ENCODE measurements at regions not wholly inside any gene's neighbourhood (a gene's known extent, or its start where the extent isn't known, plus 50 kb on each side); places are given as distances from the start of the nearest gene placed in this dataset.

- H3K27me3 ChIP-seq (ENCODE audit: low read length): no peaks in the 10 kb centered on the region
- H4K20me1 ChIP-seq (ENCODE audit: insufficient read depth, low read depth, low read length): no peaks in the 10 kb centered on the region
- H3K9ac ChIP-seq (ENCODE audit: low read length): no peak overlapping the region
- no peak overlapping the region for H3K27ac ChIP-seq (ENCODE audit: low read length)
- no peaks in the 10 kb centered on the region for H3K9me3 ChIP-seq (ENCODE audit: low read length)
- H3K4me1 ChIP-seq (ENCODE audit: low read length): no peaks in the 10 kb centered on the region
- DNase-seq: no peak
- H3K79me2 ChIP-seq (ENCODE audit: low read length): no peaks in the 10 kb centered on the region
- no peaks in the 10 kb centered on the region for H3K9me2 ChIP-seq (replicated peaks; ENCODE audit: insufficient read depth, low read length)
- H3K4me3 ChIP-seq (ENCODE audit: low read length): no peak overlapping the region
- no peak overlapping the region for H3K4me2 ChIP-seq (ENCODE audit: low read depth, low read length, poor library complexity, severe bottlenecking)
- no peaks in the 10 kb centered on the region for H3K36me3 ChIP-seq (ENCODE audit: insufficient read depth, low read length)
- no peak overlapping the region for H2AFZ ChIP-seq (ENCODE audit: low read length)
Measured at GRCh38 chr9:115525111-115526058, 407.4 kb upstream of the TNC start.

- no peak for DNase-seq
- H3K4me2 ChIP-seq (ENCODE audit: low read depth, low read length, poor library complexity, severe bottlenecking): no peak overlapping the region
- H2AFZ ChIP-seq (ENCODE audit: low read length): no peak overlapping the region
- H3K4me3 ChIP-seq (ENCODE audit: low read length): no peak overlapping the region
- no peaks in the 10 kb centered on the region for H3K9me2 ChIP-seq (replicated peaks; ENCODE audit: insufficient read depth, low read length)
- no peak overlapping the region for H3K27ac ChIP-seq (ENCODE audit: low read length)
- H3K79me2 ChIP-seq (ENCODE audit: low read length): no peaks in the 10 kb centered on the region
- H3K9me3 ChIP-seq (ENCODE audit: low read length): no peaks in the 10 kb centered on the region
- no peaks in the 10 kb centered on the region for H3K4me1 ChIP-seq (ENCODE audit: low read length)
- no peak overlapping the region for H3K9ac ChIP-seq (ENCODE audit: low read length)
- H3K27me3 ChIP-seq (ENCODE audit: low read length): no peaks in the 10 kb centered on the region
- no peaks in the 10 kb centered on the region for H4K20me1 ChIP-seq (ENCODE audit: insufficient read depth, low read depth, low read length)
- no peaks in the 10 kb centered on the region for H3K36me3 ChIP-seq (ENCODE audit: insufficient read depth, low read length)
Measured at GRCh38 chr9:115531410-115532125, 413.6 kb upstream of the TNC start.

- Histone ChIP-seq H3K4me2 (ENCODE audit: low read depth, low read length, poor library complexity, severe bottlenecking) (no peak overlapping the region), H4K20me1 (ENCODE audit: insufficient read depth, low read depth, low read length) (no peaks in the 10 kb centered on the region), H3K27ac (ENCODE audit: low read length) (no peak overlapping the region)
Measured at GRCh38 chr9:115533511-115533910, 415.6 kb upstream of the TNC start.

GRCh38 chr9:115540091-115540490, 422.1 kb upstream of the TNC start:
- H3K9me2 ChIP-seq (replicated peaks; ENCODE audit: insufficient read depth, low read length): no peaks in the 10 kb centered on the region
- H4K20me1 ChIP-seq (ENCODE audit: insufficient read depth, low read depth, low read length): no peaks in the 10 kb centered on the region
- no peaks in the 10 kb centered on the region for H3K9me3 ChIP-seq (ENCODE audit: low read length)
- no peaks in the 10 kb centered on the region for H3K79me2 ChIP-seq (ENCODE audit: low read length)
- H3K27ac ChIP-seq (ENCODE audit: low read length): no peak overlapping the region
- no peak overlapping the region for H3K9ac ChIP-seq (ENCODE audit: low read length)
- no peaks in the 10 kb centered on the region for H3K4me1 ChIP-seq (ENCODE audit: low read length)
- no peak for DNase-seq
- no peak overlapping the region for H2AFZ ChIP-seq (ENCODE audit: low read length)
- H3K4me3 ChIP-seq (ENCODE audit: low read length): no peak overlapping the region
- no peaks in the 10 kb centered on the region for H3K27me3 ChIP-seq (ENCODE audit: low read length)
- no peaks in the 10 kb centered on the region for H3K36me3 ChIP-seq (ENCODE audit: insufficient read depth, low read length)
- no peak overlapping the region for H3K4me2 ChIP-seq (ENCODE audit: low read depth, low read length, poor library complexity, severe bottlenecking)

More at GRCh38 chr9:115533511-115533910, 415.6 kb upstream of the TNC start:
- Histone ChIP-seq H3K27me3 (ENCODE audit: low read length) (no peaks in the 10 kb centered on the region), H3K9me2 (replicated peaks; ENCODE audit: insufficient read depth, low read length) (no peaks in the 10 kb centered on the region), H3K4me3 (ENCODE audit: low read length) (no peak overlapping the region), H2AFZ (ENCODE audit: low read length) (no peak overlapping the region), H3K4me1 (ENCODE audit: low read length) (no peaks in the 10 kb centered on the region), H3K79me2 (ENCODE audit: low read length) (no peaks in the 10 kb centered on the region), H3K9me3 (ENCODE audit: low read length) (no peaks in the 10 kb centered on the region), H3K9ac (ENCODE audit: low read length) (no peak overlapping the region), H3K36me3 (ENCODE audit: insufficient read depth, low read length) (no peaks in the 10 kb centered on the region)
- DNase-seq: no peak

- H3K27ac ChIP-seq (ENCODE audit: low read length): no peak overlapping the region
- H3K4me3 ChIP-seq (ENCODE audit: low read length): no peak overlapping the region
- H3K27me3 ChIP-seq (ENCODE audit: low read length): no peaks in the 10 kb centered on the region
- H3K9me2 ChIP-seq (replicated peaks; ENCODE audit: insufficient read depth, low read length): no peaks in the 10 kb centered on the region
- no peaks in the 10 kb centered on the region for H3K36me3 ChIP-seq (ENCODE audit: insufficient read depth, low read length)
- H3K79me2 ChIP-seq (ENCODE audit: low read length): no peaks in the 10 kb centered on the region
- no peaks in the 10 kb centered on the region for H4K20me1 ChIP-seq (ENCODE audit: insufficient read depth, low read depth, low read length)
- DNase-seq: no peak
- H3K9me3 ChIP-seq (ENCODE audit: low read length): no peaks in the 10 kb centered on the region
- H3K4me2 ChIP-seq (ENCODE audit: low read depth, low read length, poor library complexity, severe bottlenecking): no peak overlapping the region
- H3K4me1 ChIP-seq (ENCODE audit: low read length): no peaks in the 10 kb centered on the region
- no peak overlapping the region for H2AFZ ChIP-seq (ENCODE audit: low read length)
- no peak overlapping the region for H3K9ac ChIP-seq (ENCODE audit: low read length)
Measured at GRCh38 chr9:115543511-115543910, 425.6 kb upstream of the TNC start.

- DNase-seq: no peak
- Histone ChIP-seq H3K9ac (ENCODE audit: low read length) (no peak overlapping the region), H3K27ac (ENCODE audit: low read length) (no peak overlapping the region), H3K4me2 (ENCODE audit: low read depth, low read length, poor library complexity, severe bottlenecking) (no peak overlapping the region), H2AFZ (ENCODE audit: low read length) (no peak overlapping the region), H3K9me2 (replicated peaks; ENCODE audit: insufficient read depth, low read length) (no peaks in the 10 kb centered on the region), H3K79me2 (ENCODE audit: low read length) (no peaks in the 10 kb centered on the region), H4K20me1 (ENCODE audit: insufficient read depth, low read depth, low read length) (no peaks in the 10 kb centered on the region), H3K4me1 (ENCODE audit: low read length) (no peaks in the 10 kb centered on the region), H3K4me3 (ENCODE audit: low read length) (no peak overlapping the region), H3K27me3 (ENCODE audit: low read length) (no peaks in the 10 kb centered on the region), H3K36me3 (ENCODE audit: insufficient read depth, low read length) (no peaks in the 10 kb centered on the region), H3K9me3 (ENCODE audit: low read length) (no peaks in the 10 kb centered on the region)
Measured at GRCh38 chr9:115548609-115549260, 430.8 kb upstream of the TNC start.

GRCh38 chr9:115551396-115551795, 433.4 kb upstream of the TNC start:
- no peaks in the 10 kb centered on the region for H3K79me2 ChIP-seq (ENCODE audit: low read length)
- H3K4me3 ChIP-seq (ENCODE audit: low read length): no peak overlapping the region
- H3K4me1 ChIP-seq (ENCODE audit: low read length): no peaks in the 10 kb centered on the region
- no peak for DNase-seq
- H3K9ac ChIP-seq (ENCODE audit: low read length): no peak overlapping the region
- H3K9me2 ChIP-seq (replicated peaks; ENCODE audit: insufficient read depth, low read length): no peaks in the 10 kb centered on the region
- no peaks in the 10 kb centered on the region for H3K27me3 ChIP-seq (ENCODE audit: low read length)
- no peaks in the 10 kb centered on the region; the same call in 1 of the 2 replicates for H3K9me3 ChIP-seq (ENCODE audit: low read length)
- H3K27ac ChIP-seq (ENCODE audit: low read length): no peak overlapping the region
- H2AFZ ChIP-seq (ENCODE audit: low read length): no peak overlapping the region
- H3K4me2 ChIP-seq (ENCODE audit: low read depth, low read length, poor library complexity, severe bottlenecking): no peak overlapping the region
- no peaks in the 10 kb centered on the region for H4K20me1 ChIP-seq (ENCODE audit: insufficient read depth, low read depth, low read length)
- H3K36me3 ChIP-seq (ENCODE audit: insufficient read depth, low read length): no peaks in the 10 kb centered on the region

All from Karpas-422 (cell line).